Hematopoietic multipotent progenitor cell treated with erythropoietin and hydrocortisone succinate and interleukin-3 and kit ligand, for 6 days (in vitro differentiated cells): ENCODE measurements at regions not wholly inside any gene's neighbourhood (a gene's known extent, or its start where the extent isn't known, plus 50 kb on each side); places are given as distances from the start of the nearest gene placed in this dataset.
"Not testable (repeated sequence)": the region's sequence is repeated elsewhere in the genome, so short reads cannot be mapped to it uniquely, and the experiment has no call there.

Source experiments
- DNase-seq: peaks from one replicate; pipeline ENCODE4 v3.0.0-alpha.2; 2015

DNA sequence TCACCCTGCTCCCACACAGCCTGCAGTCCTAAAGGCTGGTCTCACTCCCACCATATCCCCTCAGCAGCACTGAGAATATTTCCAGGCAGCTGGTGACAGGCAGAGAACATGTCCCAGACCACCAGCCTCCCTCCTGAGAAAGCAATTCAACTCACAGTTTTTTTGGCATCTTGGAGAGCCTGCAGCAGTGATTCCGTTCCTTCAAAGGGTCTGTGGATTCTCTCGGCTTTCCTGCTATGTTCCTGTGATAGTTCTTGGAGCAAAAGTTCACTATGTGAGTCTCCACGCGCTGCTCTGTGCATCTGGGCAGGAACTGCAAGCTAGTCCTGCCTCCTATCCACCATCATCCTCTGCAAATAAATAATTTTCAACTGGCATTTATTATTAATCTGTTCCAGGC lies 448.3 kb upstream of the HSF2 start:
- no peak for DNase-seq

- DNase-seq = no peak
These were observed 447.5 kb upstream of the HSF2 start for GRCh38 chr6:121951918-121952379.

DNA sequence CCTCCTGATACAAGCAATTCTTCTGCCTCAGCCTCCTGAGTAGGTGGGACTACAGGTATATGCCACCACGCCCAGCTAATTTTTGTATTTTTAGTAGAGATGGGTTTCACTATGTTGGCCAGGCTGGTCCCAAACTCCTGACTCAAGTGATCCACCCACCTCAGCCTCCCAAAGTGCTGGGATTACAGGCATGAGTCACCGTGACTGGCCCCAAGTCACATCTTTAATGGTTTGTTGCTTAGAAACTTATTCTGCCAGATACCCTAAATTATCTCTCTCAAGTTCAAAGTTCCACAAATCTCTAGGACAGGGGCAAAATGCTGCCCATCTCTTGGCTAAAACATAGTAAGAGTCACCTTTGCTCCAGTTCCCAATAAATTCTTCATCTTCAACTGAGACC lies 444.1 kb upstream of the HSF2 start:
- DNase-seq = not testable (repeated sequence)

GRCh38 chr6:121956782-121957181 lies 442.7 kb upstream of the HSF2 start:
- no peak for DNase-seq

GRCh38 chr6:121959501-121959900 lies 440.0 kb upstream of the HSF2 start:
- no peak for DNase-seq

DNA sequence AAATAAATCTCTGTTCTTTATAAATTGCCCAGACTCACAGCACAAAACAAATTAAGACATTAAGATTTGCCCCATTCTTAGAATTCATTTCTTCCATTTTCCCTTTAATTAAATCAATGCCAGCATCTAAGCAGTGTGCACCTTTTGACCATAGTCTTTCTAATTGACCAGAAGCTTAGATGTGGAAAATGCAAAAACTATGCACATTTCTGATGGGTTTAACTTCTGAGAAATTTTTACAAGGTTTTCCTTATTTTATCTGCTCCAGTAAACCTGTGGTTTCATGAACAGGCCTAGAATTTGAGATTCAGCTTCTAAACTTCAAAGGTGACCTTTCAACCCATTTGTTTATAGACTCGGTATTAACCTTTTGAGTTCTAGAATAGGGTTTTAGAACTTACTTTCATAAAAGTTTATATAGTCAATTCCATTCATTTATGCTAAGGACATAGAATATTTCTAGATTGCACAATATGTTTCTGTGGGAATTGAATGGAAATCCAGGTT lies 437.8 kb upstream of the HSF2 start:
- DNase-seq = no peak

DNA sequence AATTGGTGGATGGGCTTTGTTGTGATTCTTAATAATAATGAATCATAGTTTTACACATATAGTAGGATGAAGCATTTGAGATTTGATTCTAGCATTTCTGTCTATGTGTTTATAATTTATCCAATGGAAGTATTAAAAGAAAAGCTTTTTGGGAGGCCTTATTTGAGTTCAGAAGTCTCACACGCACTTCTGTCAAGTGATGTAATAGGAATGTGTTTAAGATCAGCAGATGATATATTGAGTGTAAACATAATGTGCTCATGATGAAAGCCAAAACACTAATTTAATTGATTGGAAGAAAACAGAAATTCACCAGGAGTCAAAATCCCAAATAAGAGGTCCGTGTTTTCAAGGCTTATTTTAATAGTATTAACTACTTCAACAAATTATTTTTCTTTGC lies 435.6 kb upstream of the HSF2 start:
- no peak for DNase-seq

DNA sequence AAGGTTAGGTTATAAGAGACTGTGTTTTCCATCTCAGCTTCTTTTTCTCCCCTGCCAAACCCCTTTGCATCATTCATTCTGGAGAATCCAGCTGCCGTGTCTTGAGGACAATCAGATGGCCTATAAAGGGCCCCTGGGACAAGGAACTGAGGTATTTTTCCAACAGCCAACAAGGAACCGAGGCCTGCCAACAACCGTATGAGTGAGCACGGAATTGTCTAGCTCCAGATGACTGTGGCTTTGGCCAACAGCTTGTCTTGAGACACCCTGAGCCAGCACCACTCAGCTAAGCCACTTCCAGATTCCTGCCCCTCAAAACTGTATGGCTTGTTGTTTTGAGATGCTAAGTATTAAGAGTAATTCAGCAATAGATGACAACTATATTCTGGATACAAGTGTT lies 433.7 kb upstream of the HSF2 start:
- no peak for DNase-seq

GRCh38 chr6:121967631-121968030 lies 431.8 kb upstream of the HSF2 start:
- no peak for DNase-seq

DNA sequence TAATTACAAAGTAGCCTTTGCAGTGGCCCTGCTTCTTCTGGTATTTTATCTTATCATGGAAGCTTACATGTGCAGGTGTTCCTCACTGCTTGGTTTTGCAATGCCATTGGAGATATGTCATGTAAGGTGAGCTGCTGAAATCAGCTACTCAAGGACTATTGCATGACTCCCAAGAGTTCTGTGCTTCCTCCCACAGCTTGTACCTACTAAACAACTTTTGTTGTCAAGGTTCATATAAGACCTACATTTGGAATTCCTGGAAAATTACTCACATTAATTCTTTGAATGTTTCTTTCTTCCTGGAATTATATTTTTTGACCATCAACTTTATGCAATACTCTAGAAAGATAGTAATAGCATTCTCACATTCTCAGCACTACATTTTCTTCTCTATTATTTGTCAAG lies 427.5 kb upstream of the HSF2 start:
- DNase-seq = no peak

DNA sequence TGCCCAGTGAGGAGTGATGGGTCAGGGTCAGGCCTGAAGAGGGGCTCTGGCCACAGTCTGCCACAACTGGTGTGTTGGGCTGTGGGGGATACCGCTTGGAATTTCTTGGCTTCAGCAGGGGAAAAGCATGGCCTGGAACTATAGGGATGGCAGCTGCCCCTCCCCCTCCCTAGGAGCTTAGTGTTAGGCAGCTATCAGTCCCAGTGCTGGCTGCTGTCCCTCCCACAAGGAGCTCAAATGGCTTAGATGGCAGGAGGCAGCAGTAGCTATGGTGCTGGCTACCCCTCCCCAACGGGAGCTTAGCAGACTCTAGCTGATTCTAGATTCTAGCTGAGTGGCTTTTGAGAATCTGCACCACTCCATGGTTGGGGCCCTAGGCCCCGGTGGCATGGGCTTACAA lies 414.5 kb upstream of the HSF2 start:
- no peak for DNase-seq

DNA sequence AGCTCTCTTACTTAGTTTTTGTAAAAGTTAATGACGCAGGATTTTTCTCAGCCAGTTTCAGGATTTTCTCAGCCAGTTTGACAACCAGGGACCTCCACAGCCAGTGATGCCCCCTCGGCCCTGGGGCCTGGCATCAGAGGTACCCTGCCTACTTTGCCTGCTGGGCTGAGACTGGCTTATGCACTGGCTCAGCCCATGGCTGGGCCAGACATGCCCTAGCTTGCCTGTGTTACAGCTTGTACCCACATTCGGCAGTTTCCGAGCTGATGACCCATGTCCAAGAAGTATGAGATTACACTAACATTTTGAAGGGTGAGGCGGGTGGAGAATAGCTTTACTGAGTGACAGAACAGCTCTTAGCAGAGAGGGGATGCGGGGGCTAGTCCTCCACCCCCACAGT lies 406.1 kb upstream of the HSF2 start:
- DNase-seq = no peak

DNA sequence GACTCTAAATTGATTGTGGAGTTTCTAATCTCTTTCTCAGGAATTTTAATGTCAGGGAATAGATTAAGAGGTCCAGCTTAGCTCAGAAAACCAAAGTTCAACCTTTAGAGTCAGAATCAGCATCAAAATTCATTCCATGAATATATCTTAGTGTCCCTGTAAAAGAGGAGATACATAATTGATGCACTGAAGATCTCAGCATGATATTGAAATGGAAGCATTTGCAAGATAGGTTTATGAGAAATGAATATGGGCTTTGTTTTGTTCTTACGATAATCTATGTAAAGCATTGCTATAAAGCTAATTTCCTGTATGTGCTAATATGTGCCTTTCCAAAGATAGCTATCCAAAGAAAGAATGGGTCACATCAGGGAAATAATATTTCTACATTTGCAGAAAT lies 404.5 kb upstream of the HSF2 start:
- DNase-seq = no peak

- no peak for DNase-seq
These were observed 400.8 kb upstream of the HSF2 start for GRCh38 chr6:121998631-121999030.

- DNase-seq = no peak
These were observed 399.9 kb upstream of the HSF2 start for GRCh38 chr6:121999456-122000065.

DNA sequence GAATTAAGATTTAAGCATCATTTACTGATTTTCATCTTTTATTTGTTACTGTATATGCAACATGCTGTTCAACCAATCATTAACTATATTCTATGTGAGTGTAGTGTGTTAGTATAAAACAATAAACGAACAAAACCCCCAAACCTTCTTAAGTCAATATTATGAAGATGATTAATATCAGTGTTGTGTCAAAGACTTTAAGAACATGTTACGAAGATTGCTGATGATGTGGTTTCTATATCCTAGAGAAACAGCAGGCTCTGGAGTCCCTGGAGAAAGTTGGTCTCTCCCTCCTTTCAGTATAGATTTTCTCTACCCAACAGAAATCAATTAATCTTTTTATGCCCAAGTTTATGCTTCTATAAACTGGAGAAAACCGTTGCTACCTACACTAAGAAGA lies 393.8 kb upstream of the HSF2 start:
- DNase-seq = no peak

- no peak for DNase-seq
These were observed 392.1 kb upstream of the HSF2 start for GRCh38 chr6:122007339-122007738.

- no peak for DNase-seq
These were observed 391.1 kb upstream of the HSF2 start for GRCh38 chr6:122008101-122008999.

GRCh38 chr6:122009000-122009350 lies 390.5 kb upstream of the HSF2 start:
- DNase-seq = no peak

- DNase-seq = no peak
These were observed 386.9 kb upstream of the HSF2 start for GRCh38 chr6:122012578-122012977.

DNA sequence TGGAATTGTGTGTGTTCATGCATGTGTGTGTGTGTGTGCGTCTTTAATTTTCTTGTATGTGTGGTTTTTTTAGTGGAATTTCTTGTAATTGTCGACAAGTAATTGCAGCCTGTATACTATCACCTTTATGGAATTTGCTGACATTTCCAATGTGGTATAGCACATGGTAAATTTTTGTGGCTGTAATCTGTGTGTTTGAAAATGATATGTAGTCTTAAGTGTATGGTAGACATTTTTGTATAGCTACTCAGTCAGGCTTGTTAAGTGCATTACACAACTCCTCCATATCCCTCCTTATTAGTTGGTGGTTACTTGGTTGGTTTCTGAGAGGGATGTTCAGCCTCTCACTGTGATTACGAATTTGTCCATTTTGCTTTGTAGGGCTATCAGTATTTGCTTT lies 384.5 kb upstream of the HSF2 start:
- DNase-seq = no peak

DNA sequence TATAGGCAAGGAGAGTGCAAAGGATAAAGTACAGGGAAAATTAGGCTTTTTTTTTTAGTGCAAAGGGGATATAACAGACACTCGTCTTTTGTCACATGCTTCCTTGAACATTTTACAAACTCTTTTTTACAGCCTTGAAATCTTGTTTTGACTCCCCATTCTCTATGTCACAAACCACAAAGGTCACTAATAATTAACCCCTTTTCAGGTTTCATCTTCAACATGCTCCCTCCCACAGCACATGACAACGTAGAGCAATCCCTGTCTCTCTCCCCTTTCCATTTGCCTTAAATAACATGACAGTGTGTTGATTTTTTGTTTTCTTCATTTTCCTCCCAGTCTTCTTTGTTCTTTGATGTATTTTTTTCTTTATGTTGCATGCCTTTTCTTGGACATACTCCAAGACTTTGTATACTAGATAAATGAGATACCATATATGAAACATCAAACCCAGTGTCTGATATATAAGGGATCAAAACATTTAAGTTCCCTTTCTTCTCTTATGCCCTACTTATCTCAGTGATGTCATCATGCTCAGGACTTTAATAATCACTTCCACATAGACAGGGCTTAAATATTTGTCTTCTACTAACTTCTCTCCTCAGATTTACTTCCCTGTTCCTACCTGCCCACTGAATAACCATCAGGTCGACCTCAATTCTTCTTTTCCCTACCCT lies 378.7 kb upstream of the HSF2 start:
- DNase-seq = no peak

- no peak for DNase-seq
These were observed 374.3 kb upstream of the HSF2 start for GRCh38 chr6:122025104-122025503.
